Liver (tissue), 8 donors: ENCODE measurements at regions not wholly inside any gene's neighbourhood (a gene's known extent, or its start where the extent isn't known, plus 50 kb on each side); places are given as distances from the start of the nearest gene placed in this dataset.

Source experiments
- DNase-seq: peaks from one replicate; pipeline ENCODE4 v3.0.0-alpha.2; 2017; ENCODE audit warnings: low spot score
- H3K27ac ChIP-seq, 2 donors: one replicate each; pipeline ENCODE4 v1.7.0; 2013; ENCODE audit warnings: inconsistent platforms in 2 of 2, low read length in 2 of 2, control low read depth in 1 of 2, low read depth in 1 of 2, mild to moderate bottlenecking in 1 of 2
- H3K27me3 ChIP-seq, 4 donors: one replicate each; pipeline versions ENCODE4 v1.6.1 to v1.7.0; 2013; ENCODE audit warnings: low read length in 3 of 4, inconsistent platforms in 1 of 4, mild to moderate bottlenecking in 1 of 4, moderate library complexity in 1 of 4; ENCODE audit not compliant: control insufficient read depth in 4 of 4, insufficient read depth in 4 of 4
- H3K36me3 ChIP-seq, 4 donors: one replicate each; pipeline versions ENCODE4 v1.6.1 to v1.7.0; 2013; ENCODE audit warnings: low read length in 3 of 4, mild to moderate bottlenecking in 3 of 4, low read depth in 1 of 4, moderate library complexity in 1 of 4; ENCODE audit not compliant: control insufficient read depth in 4 of 4, insufficient read depth in 3 of 4
- H3K4me1 ChIP-seq, 4 donors: one replicate each; pipeline versions ENCODE4 v1.6.1 to v1.7.0; 2013; ENCODE audit warnings: low read length in 3 of 4, mild to moderate bottlenecking in 3 of 4, moderate library complexity in 1 of 4; ENCODE audit not compliant: control insufficient read depth in 4 of 4, insufficient read depth in 4 of 4
- H3K4me3 ChIP-seq, 3 donors: one replicate each; pipeline versions ENCODE4 v1.6.1 to v1.7.0; 2013; ENCODE audit warnings: low read length in 3 of 3, control low read depth in 1 of 3, low read depth in 1 of 3, mild to moderate bottlenecking in 1 of 3
- H3K9ac ChIP-seq, 2 donors: one replicate each; pipeline ENCODE4 v1.7.0; 2013; ENCODE audit warnings: low read length in 2 of 2, mild to moderate bottlenecking in 2 of 2, moderate library complexity in 2 of 2, control low read depth in 1 of 2, low read depth in 1 of 2
- H3K9me3 ChIP-seq, 4 donors: one replicate each; pipeline versions ENCODE4 v1.6.1 to v1.7.0; 2013; ENCODE audit warnings: low read length in 3 of 4; ENCODE audit not compliant: control insufficient read depth in 4 of 4
- EGR1 ChIP-seq, 2 donors: IDR thresholded peaks; 2 replicates each; pipeline ENCODE4 v1.6.1; 2016 to 2018; ENCODE audit warnings: antibody characterized with exemption in 2 of 2, low read depth in 2 of 2
- FOXA1 ChIP-seq: IDR thresholded peaks from 2 replicates; pipeline ENCODE4 v1.6.1; 2016; ENCODE audit warnings: antibody characterized with exemption
- FOXA2 ChIP-seq: IDR thresholded peaks from 2 replicates; pipeline ENCODE4 v1.6.1; 2016; ENCODE audit warnings: antibody characterized with exemption
- GABPA ChIP-seq, 2 donors: IDR thresholded peaks in 1 of 2; conservative IDR thresholded peaks in 1 of 2; 2 replicates each; pipeline ENCODE4 v1.6.1; 2016; ENCODE audit warnings: antibody characterized with exemption in 2 of 2, mild to moderate bottlenecking in 1 of 2, moderate library complexity in 1 of 2
- HNF4A ChIP-seq, 2 donors: conservative IDR thresholded peaks; 2 replicates each; pipeline ENCODE4 v1.6.1; 2016; ENCODE audit warnings: antibody characterized with exemption in 2 of 2, mild to moderate bottlenecking in 2 of 2
- HNF4G ChIP-seq: IDR thresholded peaks from 2 replicates; pipeline ENCODE4 v1.6.1; 2016; ENCODE audit warnings: antibody characterized with exemption
- JUND ChIP-seq, 2 donors: IDR thresholded peaks; 2 replicates each; pipeline ENCODE4 v1.6.1; 2016; ENCODE audit warnings: antibody characterized with exemption in 2 of 2
- NR2F2 ChIP-seq: IDR thresholded peaks from 2 replicates; pipeline ENCODE4 v1.6.1; 2016; ENCODE audit warnings: antibody characterized with exemption
- RAD21 ChIP-seq, 2 donors: IDR thresholded peaks; 2 replicates each; pipeline ENCODE4 v1.6.1; 2016; ENCODE audit warnings: antibody characterized with exemption in 2 of 2, mild to moderate bottlenecking in 2 of 2
- RXRA ChIP-seq, 2 donors: IDR thresholded peaks; 2 replicates each; pipeline ENCODE4 v1.6.1; 2017 to 2018; ENCODE audit warnings: antibody characterized with exemption in 2 of 2, mild to moderate bottlenecking in 1 of 2
- SP1 ChIP-seq: IDR thresholded peaks from 2 replicates; pipeline ENCODE4 v1.6.1; 2018; ENCODE audit warnings: antibody characterized with exemption, mild to moderate bottlenecking
- TAF1 ChIP-seq: conservative IDR thresholded peaks from 2 replicates; pipeline ENCODE4 v1.6.1; 2016; ENCODE audit warnings: antibody characterized with exemption, mild to moderate bottlenecking
- YY1 ChIP-seq: IDR thresholded peaks from 2 replicates; pipeline ENCODE4 v1.6.1; 2016; ENCODE audit warnings: antibody characterized with exemption, mild to moderate bottlenecking
- WGBS: extraction: QIAGEN DNeasy Blood & Tissue Kit; methylation state at CpG from one replicate; pipeline ENCODE4 v1.1.7; 2013; 5-methylcytosine and 5-hydroxymethylcytosine counted together
- TF ChIP-seq, protein P1 (sequence below): IDR thresholded peaks from 2 replicates; pipeline ENCODE4 v1.6.1; 2016; ENCODE audit warnings: antibody characterized with exemption, mild to moderate bottlenecking
- TF ChIP-seq, protein P2 (sequence below): IDR thresholded peaks from 2 replicates; pipeline ENCODE4 v1.6.1; 2016; ENCODE audit warnings: antibody characterized with exemption
- TF ChIP-seq, protein P3 (sequence below): fragments of 150-350 bp; IDR thresholded peaks from 2 replicates; pipeline ENCODE4 v1.5.1; 2017; ENCODE audit warnings: improper control_type of control experiment, low read depth, low read length; ENCODE audit not compliant: missing input control
- TF ChIP-seq, protein P4 (sequence below): IDR thresholded peaks from 2 replicates; pipeline ENCODE4 v1.6.1; 2016; ENCODE audit warnings: antibody characterized with exemption
- TF ChIP-seq, protein P5 (sequence below): IDR thresholded peaks from 2 replicates; pipeline ENCODE4 v1.6.1; 2016; ENCODE audit warnings: antibody characterized with exemption
- donor health status: healthy.
- donor health status: healthy.
- donor health status: healthy.
- donor health status: healthy.
- donor health status: healthy.

DNA sequence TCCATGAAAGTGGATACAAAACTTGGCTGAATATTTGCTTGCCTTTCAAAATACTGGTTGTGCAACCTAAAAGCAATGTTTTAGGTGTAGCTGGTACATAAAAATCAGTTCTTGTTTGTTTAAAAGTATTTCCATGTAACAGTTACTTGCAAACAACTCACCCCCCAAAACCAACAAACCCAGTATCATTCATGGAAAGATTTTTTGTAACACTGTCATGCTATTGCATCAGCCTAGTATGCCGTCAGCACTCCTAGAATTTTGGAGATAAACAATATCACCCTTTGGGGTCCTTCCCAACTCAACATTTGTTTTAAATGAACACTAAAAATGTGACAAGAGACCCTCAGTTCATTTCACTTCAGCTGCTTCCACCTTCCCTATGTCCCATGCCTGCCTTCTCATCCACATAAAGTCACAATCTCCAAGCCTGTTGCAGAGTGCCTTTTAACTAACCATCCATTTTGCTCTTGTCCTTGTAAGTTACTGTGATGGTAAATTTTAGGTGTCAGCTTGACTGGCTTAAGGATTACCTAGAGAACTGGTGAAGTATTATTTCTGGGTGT lies 425.3 kb downstream of the DUSP10 start:
- Histone ChIP-seq H3K9ac (no peak overlapping the region), H3K4me1 (peaks cover 5 to 19% (median 13%) of the 10 kb centered on the region in 4 donors), H3K4me3 (no peak overlapping the region), H3K27me3 (no peaks in the 10 kb centered on the region), H3K36me3 (no peaks in the 10 kb centered on the region), H3K9me3 (no peaks in the 10 kb centered on the region), H3K27ac (peak overlapping the region; percentile 50 to 86)
- TF ChIP-seq JUND (IDR thresholded peaks at IDR 0.05): peak; percentile 78 to 92
- TF ChIP-seq, protein P1, sequence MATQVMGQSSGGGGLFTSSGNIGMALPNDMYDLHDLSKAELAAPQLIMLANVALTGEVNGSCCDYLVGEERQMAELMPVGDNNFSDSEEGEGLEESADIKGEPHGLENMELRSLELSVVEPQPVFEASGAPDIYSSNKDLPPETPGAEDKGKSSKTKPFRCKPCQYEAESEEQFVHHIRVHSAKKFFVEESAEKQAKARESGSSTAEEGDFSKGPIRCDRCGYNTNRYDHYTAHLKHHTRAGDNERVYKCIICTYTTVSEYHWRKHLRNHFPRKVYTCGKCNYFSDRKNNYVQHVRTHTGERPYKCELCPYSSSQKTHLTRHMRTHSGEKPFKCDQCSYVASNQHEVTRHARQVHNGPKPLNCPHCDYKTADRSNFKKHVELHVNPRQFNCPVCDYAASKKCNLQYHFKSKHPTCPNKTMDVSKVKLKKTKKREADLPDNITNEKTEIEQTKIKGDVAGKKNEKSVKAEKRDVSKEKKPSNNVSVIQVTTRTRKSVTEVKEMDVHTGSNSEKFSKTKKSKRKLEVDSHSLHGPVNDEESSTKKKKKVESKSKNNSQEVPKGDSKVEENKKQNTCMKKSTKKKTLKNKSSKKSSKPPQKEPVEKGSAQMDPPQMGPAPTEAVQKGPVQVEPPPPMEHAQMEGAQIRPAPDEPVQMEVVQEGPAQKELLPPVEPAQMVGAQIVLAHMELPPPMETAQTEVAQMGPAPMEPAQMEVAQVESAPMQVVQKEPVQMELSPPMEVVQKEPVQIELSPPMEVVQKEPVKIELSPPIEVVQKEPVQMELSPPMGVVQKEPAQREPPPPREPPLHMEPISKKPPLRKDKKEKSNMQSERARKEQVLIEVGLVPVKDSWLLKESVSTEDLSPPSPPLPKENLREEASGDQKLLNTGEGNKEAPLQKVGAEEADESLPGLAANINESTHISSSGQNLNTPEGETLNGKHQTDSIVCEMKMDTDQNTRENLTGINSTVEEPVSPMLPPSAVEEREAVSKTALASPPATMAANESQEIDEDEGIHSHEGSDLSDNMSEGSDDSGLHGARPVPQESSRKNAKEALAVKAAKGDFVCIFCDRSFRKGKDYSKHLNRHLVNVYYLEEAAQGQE: peak; percentile 76
- peak; percentile 92 for TF ChIP-seq FOXA1
- TF ChIP-seq HNF4G: no peak
- TF ChIP-seq, protein P2, sequence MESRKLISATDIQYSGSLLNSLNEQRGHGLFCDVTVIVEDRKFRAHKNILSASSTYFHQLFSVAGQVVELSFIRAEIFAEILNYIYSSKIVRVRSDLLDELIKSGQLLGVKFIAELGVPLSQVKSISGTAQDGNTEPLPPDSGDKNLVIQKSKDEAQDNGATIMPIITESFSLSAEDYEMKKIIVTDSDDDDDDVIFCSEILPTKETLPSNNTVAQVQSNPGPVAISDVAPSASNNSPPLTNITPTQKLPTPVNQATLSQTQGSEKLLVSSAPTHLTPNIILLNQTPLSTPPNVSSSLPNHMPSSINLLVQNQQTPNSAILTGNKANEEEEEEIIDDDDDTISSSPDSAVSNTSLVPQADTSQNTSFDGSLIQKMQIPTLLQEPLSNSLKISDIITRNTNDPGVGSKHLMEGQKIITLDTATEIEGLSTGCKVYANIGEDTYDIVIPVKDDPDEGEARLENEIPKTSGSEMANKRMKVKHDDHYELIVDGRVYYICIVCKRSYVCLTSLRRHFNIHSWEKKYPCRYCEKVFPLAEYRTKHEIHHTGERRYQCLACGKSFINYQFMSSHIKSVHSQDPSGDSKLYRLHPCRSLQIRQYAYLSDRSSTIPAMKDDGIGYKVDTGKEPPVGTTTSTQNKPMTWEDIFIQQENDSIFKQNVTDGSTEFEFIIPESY: peak; percentile 90
- peak in 1 of 2 donors; percentile 29 for TF ChIP-seq GABPA (IDR thresholded peaks at IDR 0.05 in 1 of 2, conservative IDR thresholded peaks at IDR 0.05 in 1 of 2)
- TF ChIP-seq, protein P3, sequence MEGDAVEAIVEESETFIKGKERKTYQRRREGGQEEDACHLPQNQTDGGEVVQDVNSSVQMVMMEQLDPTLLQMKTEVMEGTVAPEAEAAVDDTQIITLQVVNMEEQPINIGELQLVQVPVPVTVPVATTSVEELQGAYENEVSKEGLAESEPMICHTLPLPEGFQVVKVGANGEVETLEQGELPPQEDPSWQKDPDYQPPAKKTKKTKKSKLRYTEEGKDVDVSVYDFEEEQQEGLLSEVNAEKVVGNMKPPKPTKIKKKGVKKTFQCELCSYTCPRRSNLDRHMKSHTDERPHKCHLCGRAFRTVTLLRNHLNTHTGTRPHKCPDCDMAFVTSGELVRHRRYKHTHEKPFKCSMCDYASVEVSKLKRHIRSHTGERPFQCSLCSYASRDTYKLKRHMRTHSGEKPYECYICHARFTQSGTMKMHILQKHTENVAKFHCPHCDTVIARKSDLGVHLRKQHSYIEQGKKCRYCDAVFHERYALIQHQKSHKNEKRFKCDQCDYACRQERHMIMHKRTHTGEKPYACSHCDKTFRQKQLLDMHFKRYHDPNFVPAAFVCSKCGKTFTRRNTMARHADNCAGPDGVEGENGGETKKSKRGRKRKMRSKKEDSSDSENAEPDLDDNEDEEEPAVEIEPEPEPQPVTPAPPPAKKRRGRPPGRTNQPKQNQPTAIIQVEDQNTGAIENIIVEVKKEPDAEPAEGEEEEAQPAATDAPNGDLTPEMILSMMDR: no peak
- peak; percentile 64 for TF ChIP-seq YY1
- peak; percentile 62 to 76 for TF ChIP-seq HNF4A (conservative IDR thresholded peaks at IDR 0.05)
- TF ChIP-seq SP1: peak; percentile 80
- TF ChIP-seq, protein P4, sequence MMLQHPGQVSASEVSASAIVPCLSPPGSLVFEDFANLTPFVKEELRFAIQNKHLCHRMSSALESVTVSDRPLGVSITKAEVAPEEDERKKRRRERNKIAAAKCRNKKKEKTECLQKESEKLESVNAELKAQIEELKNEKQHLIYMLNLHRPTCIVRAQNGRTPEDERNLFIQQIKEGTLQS: peak; percentile 96
- no peak for TF ChIP-seq TAF1
- TF ChIP-seq NR2F2: no peak
- TF ChIP-seq FOXA2: peak; percentile 95
- TF ChIP-seq RAD21 (IDR thresholded peaks at IDR 0.05): peak; percentile 45 to 52
- peak; percentile 79 to 95 for TF ChIP-seq EGR1 (IDR thresholded peaks at IDR 0.05; ENCODE audit: low read depth in 2 of 2)
- TF ChIP-seq, protein P5, sequence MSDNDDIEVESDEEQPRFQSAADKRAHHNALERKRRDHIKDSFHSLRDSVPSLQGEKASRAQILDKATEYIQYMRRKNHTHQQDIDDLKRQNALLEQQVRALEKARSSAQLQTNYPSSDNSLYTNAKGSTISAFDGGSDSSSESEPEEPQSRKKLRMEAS: peak; percentile 81
- peak; percentile 66 to 90 for TF ChIP-seq RXRA (IDR thresholded peaks at IDR 0.05)
- no peak for DNase-seq
- 40% methylated on average over 1 of the region's 1 CpG for WGBS
